ENCODE measurements at regions not wholly inside any gene's neighbourhood (a gene's known extent, or its start where the extent isn't known, plus 50 kb on each side); places are given as distances from the start of the nearest gene placed in this dataset.

GRCh38 chr15:35994876-35995275, 448.9 kb upstream of the DPH6 start:
- no peaks in the 10 kb centered on the region for H3K27me3 ChIP-seq (ENCODE audit: insufficient read depth, low read length)
- H3K36me3 ChIP-seq (ENCODE audit: insufficient read depth, low read length) = no peaks in the 10 kb centered on the region
- no peaks in the 10 kb centered on the region for H4K20me1 ChIP-seq (ENCODE audit: insufficient read depth, low read length)
- no peaks in the 10 kb centered on the region for H3K79me2 ChIP-seq (ENCODE audit: insufficient read depth, low read length)
- Mint-ChIP-seq H3K36me3 (ENCODE audit: low read depth, unreplicated experiment) (no peaks in the 10 kb centered on the region), H3K9me3 (ENCODE audit: unreplicated experiment) (peaks cover 1% of the 10 kb centered on the region), H3K4me1 (ENCODE audit: low read depth, unreplicated experiment) (peaks cover 8% of the 10 kb centered on the region), H3K27ac (ENCODE audit: unreplicated experiment) (no peak overlapping the region), H3K27me3 (ENCODE audit: low read depth, unreplicated experiment) (no peaks in the 10 kb centered on the region), H3K4me3 (ENCODE audit: unreplicated experiment) (no peak overlapping the region)
- TF ChIP-seq EZH2 (IDR thresholded peaks at IDR 0.05; ENCODE audit: insufficient read depth, low read length) (no peak), CTCF (IDR thresholded peaks at IDR 0.05; ENCODE audit: insufficient read depth, low read depth, low read length) (no peak)
- H3K4me1 ChIP-seq (ENCODE audit: insufficient read depth, low read length) = no peaks in the 10 kb centered on the region
- no peak for FAIRE-seq
- H3K4me3 ChIP-seq (ENCODE audit: insufficient read depth, low read depth, low read length) = no peak overlapping the region
- H2AFZ ChIP-seq (ENCODE audit: low read depth, low read length) = no peak overlapping the region
- no peak for DNase-seq (ENCODE audit: low read depth)
- no peak overlapping the region for H3K9ac ChIP-seq (ENCODE audit: low read length)
- no peak overlapping the region for H3K27ac ChIP-seq (ENCODE audit: low read depth, low read length)
- no peak overlapping the region for H3K4me2 ChIP-seq (ENCODE audit: low read length)
- H3K9me3 ChIP-seq (ENCODE audit: insufficient read depth, low read depth, low read length) = no peaks in the 10 kb centered on the region

- Mint-ChIP-seq H3K27ac (ENCODE audit: unreplicated experiment) (no peak overlapping the region), H3K27me3 (ENCODE audit: low read depth, unreplicated experiment) (no peaks in the 10 kb centered on the region), H3K36me3 (ENCODE audit: low read depth, unreplicated experiment) (no peaks in the 10 kb centered on the region), H3K4me3 (ENCODE audit: unreplicated experiment) (no peak overlapping the region), H3K9me3 (ENCODE audit: unreplicated experiment) (no peaks in the 10 kb centered on the region), H3K4me1 (ENCODE audit: low read depth, unreplicated experiment) (no peaks in the 10 kb centered on the region)
- no peak for FAIRE-seq
- Histone ChIP-seq H3K4me2 (ENCODE audit: low read length) (no peak overlapping the region), H3K79me2 (ENCODE audit: insufficient read depth, low read length) (no peaks in the 10 kb centered on the region), H3K27me3 (ENCODE audit: insufficient read depth, low read length) (no peaks in the 10 kb centered on the region), H2AFZ (ENCODE audit: low read depth, low read length) (no peak overlapping the region), H3K36me3 (ENCODE audit: insufficient read depth, low read length) (no peaks in the 10 kb centered on the region), H3K9ac (ENCODE audit: low read length) (no peak overlapping the region), H3K27ac (ENCODE audit: low read depth, low read length) (no peak overlapping the region), H4K20me1 (ENCODE audit: insufficient read depth, low read length) (no peaks in the 10 kb centered on the region), H3K9me3 (ENCODE audit: insufficient read depth, low read depth, low read length) (no peaks in the 10 kb centered on the region), H3K4me3 (ENCODE audit: insufficient read depth, low read depth, low read length) (no peak overlapping the region), H3K4me1 (ENCODE audit: insufficient read depth, low read length) (no peaks in the 10 kb centered on the region)
- peak; percentile 15 for DNase-seq (ENCODE audit: low read depth)
- no peak for TF ChIP-seq CTCF (IDR thresholded peaks at IDR 0.05; ENCODE audit: insufficient read depth, low read depth, low read length)
- TF ChIP-seq EZH2 (IDR thresholded peaks at IDR 0.05; ENCODE audit: insufficient read depth, low read length) = no peak
Measured at GRCh38 chr15:35998663-35999602, 453.0 kb upstream of the DPH6 start.

All from astrocyte (in vitro differentiated cells and primary cell).